Progenitor cell of endocrine pancreas (in vitro differentiated cells): ENCODE measurements at regions not wholly inside any gene's neighbourhood (a gene's known extent, or its start where the extent isn't known, plus 50 kb on each side); places are given as distances from the start of the nearest gene placed in this dataset.
A peak's percentile ranks its signal among the peaks of the same experiment; 100 is the strongest.

Experiments
- DNase-seq: peaks from one replicate; pipeline ENCODE4 v3.0.0; 2021; ENCODE audit warnings: low spot score; ENCODE audit not compliant: unreplicated experiment
- H3K27ac Mint-ChIP-seq: 2 replicates; pipeline ENCODE4 v1.8.0; 2021; ENCODE audit warnings: mild to moderate bottlenecking, moderate library complexity, mixed read lengths
- H3K27me3 Mint-ChIP-seq: 2 replicates; pipeline ENCODE4 v1.8.0; 2021; ENCODE audit warnings: mixed read lengths
- H3K36me3 Mint-ChIP-seq: 2 replicates; pipeline ENCODE4 v1.8.0; 2022; ENCODE audit warnings: mixed read lengths; ENCODE audit not compliant: insufficient read depth
- H3K4me1 Mint-ChIP-seq: 2 replicates; pipeline ENCODE4 v1.8.0; 2021; ENCODE audit warnings: low read depth, mixed read lengths
- H3K4me3 Mint-ChIP-seq: 2 replicates; pipeline ENCODE4 v1.8.0; 2021; ENCODE audit warnings: low read depth, mild to moderate bottlenecking, moderate library complexity, mixed read lengths
- H3K9me3 Mint-ChIP-seq: 2 replicates; pipeline ENCODE4 v1.8.0; 2021; ENCODE audit warnings: low read depth, mixed read lengths
- CTCF ChIP-seq: fragments of 200-600 bp; sonication (generic); IDR thresholded peaks from one replicate; pipeline ENCODE4 v1.5.0; 2021; ENCODE audit warnings: antibody characterized with exemption, mild to moderate bottlenecking; ENCODE audit not compliant: unreplicated experiment

- H3K4me3 Mint-ChIP-seq: no peak overlapping the region
- no peaks in the 10 kb centered on the region for H3K9me3 Mint-ChIP-seq
- no peaks in the 10 kb centered on the region for H3K36me3 Mint-ChIP-seq
- no peaks in the 10 kb centered on the region for H3K4me1 Mint-ChIP-seq
- DNase-seq: no peak
- H3K27ac Mint-ChIP-seq: no peak overlapping the region
- H3K27me3 Mint-ChIP-seq: peaks cover 8% of the 10 kb centered on the region
- no peak for TF ChIP-seq CTCF
These were observed 78.4 kb upstream of the ADO start for GRCh38 chr10:62726142-62726541.

GRCh38 chr10:62726638-62727037, 77.9 kb upstream of the ADO start:
- H3K27ac Mint-ChIP-seq: no peak overlapping the region
- H3K27me3 Mint-ChIP-seq: peaks cover 8% of the 10 kb centered on the region
- TF ChIP-seq CTCF: no peak
- H3K4me3 Mint-ChIP-seq: no peak overlapping the region
- no peaks in the 10 kb centered on the region for H3K36me3 Mint-ChIP-seq
- H3K9me3 Mint-ChIP-seq: no peaks in the 10 kb centered on the region
- DNase-seq: no peak
- H3K4me1 Mint-ChIP-seq: no peaks in the 10 kb centered on the region

GRCh38 chr10:62727934-62728333, 76.6 kb upstream of the ADO start:
- Mint-ChIP-seq H3K27me3 (peaks cover 8% of the 10 kb centered on the region), H3K27ac (no peak overlapping the region), H3K4me1 (peaks cover 6% of the 10 kb centered on the region), H3K36me3 (no peaks in the 10 kb centered on the region), H3K4me3 (no peak overlapping the region), H3K9me3 (no peaks in the 10 kb centered on the region)
- TF ChIP-seq CTCF: no peak
- DNase-seq: no peak

GRCh38 chr10:62728479-62728878, 76.0 kb upstream of the ADO start:
- H3K36me3 Mint-ChIP-seq: no peaks in the 10 kb centered on the region
- H3K4me3 Mint-ChIP-seq: no peak overlapping the region
- no peak for TF ChIP-seq CTCF
- H3K27ac Mint-ChIP-seq: no peak overlapping the region
- peaks cover 8% of the 10 kb centered on the region for H3K27me3 Mint-ChIP-seq
- H3K4me1 Mint-ChIP-seq: peaks cover 9% of the 10 kb centered on the region
- no peak for DNase-seq
- no peaks in the 10 kb centered on the region for H3K9me3 Mint-ChIP-seq

- H3K9me3 Mint-ChIP-seq: no peaks in the 10 kb centered on the region
- H3K4me3 Mint-ChIP-seq: no peak overlapping the region
- peak overlapping the region; percentile 50 for H3K27ac Mint-ChIP-seq
- peaks cover 9% of the 10 kb centered on the region for H3K4me1 Mint-ChIP-seq
- no peaks in the 10 kb centered on the region for H3K36me3 Mint-ChIP-seq
- H3K27me3 Mint-ChIP-seq: no peaks in the 10 kb centered on the region
- DNase-seq: no peak
- TF ChIP-seq CTCF: no peak
These were observed 71.5 kb upstream of the ADO start for GRCh38 chr10:62732841-62733653.
